ENCODE measurements at regions not wholly inside any gene's neighbourhood (a gene's known extent, or its start where the extent isn't known, plus 50 kb on each side); places are given as distances from the start of the nearest gene placed in this dataset.

- Histone ChIP-seq H3K36me3 (no peaks in the 10 kb centered on the region), H3K4me1 (no peaks in the 10 kb centered on the region), H3K27me3 (no peaks in the 10 kb centered on the region), H3K4me3 (no peak overlapping the region), H3K9me3 (no peaks in the 10 kb centered on the region), H3K27ac (no peak overlapping the region)
- intact Hi-C loops (cut with DNase I), result no loop called here
- TF ChIP-seq, protein P1, sequence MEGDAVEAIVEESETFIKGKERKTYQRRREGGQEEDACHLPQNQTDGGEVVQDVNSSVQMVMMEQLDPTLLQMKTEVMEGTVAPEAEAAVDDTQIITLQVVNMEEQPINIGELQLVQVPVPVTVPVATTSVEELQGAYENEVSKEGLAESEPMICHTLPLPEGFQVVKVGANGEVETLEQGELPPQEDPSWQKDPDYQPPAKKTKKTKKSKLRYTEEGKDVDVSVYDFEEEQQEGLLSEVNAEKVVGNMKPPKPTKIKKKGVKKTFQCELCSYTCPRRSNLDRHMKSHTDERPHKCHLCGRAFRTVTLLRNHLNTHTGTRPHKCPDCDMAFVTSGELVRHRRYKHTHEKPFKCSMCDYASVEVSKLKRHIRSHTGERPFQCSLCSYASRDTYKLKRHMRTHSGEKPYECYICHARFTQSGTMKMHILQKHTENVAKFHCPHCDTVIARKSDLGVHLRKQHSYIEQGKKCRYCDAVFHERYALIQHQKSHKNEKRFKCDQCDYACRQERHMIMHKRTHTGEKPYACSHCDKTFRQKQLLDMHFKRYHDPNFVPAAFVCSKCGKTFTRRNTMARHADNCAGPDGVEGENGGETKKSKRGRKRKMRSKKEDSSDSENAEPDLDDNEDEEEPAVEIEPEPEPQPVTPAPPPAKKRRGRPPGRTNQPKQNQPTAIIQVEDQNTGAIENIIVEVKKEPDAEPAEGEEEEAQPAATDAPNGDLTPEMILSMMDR (IDR thresholded peaks at IDR 0.05), result no peak
- TF ChIP-seq POLR2A (IDR thresholded peaks at IDR 0.05) (no peak), POLR2AphosphoS5 (IDR thresholded peaks at IDR 0.05; ENCODE audit: insufficient read depth in 1 of 2, low read depth in 1 of 2) (no peak)
- DNase-seq (ENCODE audit: extremely low spot score in 2 of 2), result no peak
These were observed 791.4 kb upstream of the RBFOX1 start for GRCh38 chr16:6541267-6541666.

- Histone ChIP-seq H3K9me3 (no peaks in the 10 kb centered on the region), H3K27me3 (no peaks in the 10 kb centered on the region), H3K27ac (no peak overlapping the region), H3K4me3 (no peak overlapping the region), H3K36me3 (no peaks in the 10 kb centered on the region), H3K4me1 (no peaks in the 10 kb centered on the region)
- DNase-seq (ENCODE audit: extremely low spot score in 2 of 2), result no peak
- intact Hi-C loops (cut with DNase I), result no loop called here
- TF ChIP-seq POLR2A (IDR thresholded peaks at IDR 0.05) (no peak), POLR2AphosphoS5 (IDR thresholded peaks at IDR 0.05; ENCODE audit: insufficient read depth in 1 of 2, low read depth in 1 of 2) (no peak)
- TF ChIP-seq, protein P1 (IDR thresholded peaks at IDR 0.05), result no peak
These were observed 796.2 kb upstream of the RBFOX1 start for GRCh38 chr16:6536411-6536810.

GRCh38 chr16:6531067-6531466 is 801.6 kb upstream of the RBFOX1 start:
- no peaks in the 10 kb centered on the region for H3K27me3 ChIP-seq
- H3K27ac ChIP-seq, result no peak overlapping the region
- no peaks in the 10 kb centered on the region for H3K36me3 ChIP-seq
- intact Hi-C loops (cut with DNase I), result no loop called here
- DNase-seq (ENCODE audit: extremely low spot score in 2 of 2), result no peak
- TF ChIP-seq, protein P1 (IDR thresholded peaks at IDR 0.05), result no peak
- TF ChIP-seq POLR2AphosphoS5 (IDR thresholded peaks at IDR 0.05; ENCODE audit: insufficient read depth in 1 of 2, low read depth in 1 of 2) (no peak), POLR2A (IDR thresholded peaks at IDR 0.05) (no peak)
- no peak overlapping the region for H3K4me3 ChIP-seq
- H3K9me3 ChIP-seq, result no peaks in the 10 kb centered on the region
- H3K4me1 ChIP-seq, result no peaks in the 10 kb centered on the region

- Histone ChIP-seq H3K36me3 (no peaks in the 10 kb centered on the region), H3K9me3 (no peaks in the 10 kb centered on the region), H3K27ac (no peak overlapping the region), H3K27me3 (no peaks in the 10 kb centered on the region), H3K4me3 (no peak overlapping the region), H3K4me1 (no peaks in the 10 kb centered on the region)
- intact Hi-C loops (cut with DNase I), result no loop called here
- no peak for DNase-seq (ENCODE audit: extremely low spot score in 2 of 2)
- TF ChIP-seq POLR2A (IDR thresholded peaks at IDR 0.05), result no peak
- TF ChIP-seq, protein P1 (IDR thresholded peaks at IDR 0.05), result no peak
These were observed 804.4 kb upstream of the RBFOX1 start for GRCh38 chr16:6528217-6528616.

GRCh38 chr16:6527646-6528045 is 805.0 kb upstream of the RBFOX1 start:
- Histone ChIP-seq H3K27me3 (no peaks in the 10 kb centered on the region), H3K4me1 (no peaks in the 10 kb centered on the region), H3K4me3 (no peak overlapping the region), H3K27ac (no peak overlapping the region), H3K36me3 (no peaks in the 10 kb centered on the region), H3K9me3 (no peaks in the 10 kb centered on the region)
- DNase-seq (ENCODE audit: extremely low spot score in 2 of 2), result no peak
- intact Hi-C loops (cut with DNase I), result no loop called here
- TF ChIP-seq POLR2AphosphoS5 (IDR thresholded peaks at IDR 0.05; ENCODE audit: insufficient read depth in 1 of 2, low read depth in 1 of 2), result no peak
- TF ChIP-seq, protein P1 (IDR thresholded peaks at IDR 0.05), result no peak
- no peak for TF ChIP-seq POLR2A (IDR thresholded peaks at IDR 0.05)

Data from vagina (tissue), 2 donors.